ENCODE measurements at regions not wholly inside any gene's neighbourhood (a gene's known extent, or its start where the extent isn't known, plus 50 kb on each side); places are given as distances from the start of the nearest gene placed in this dataset.

DNA sequence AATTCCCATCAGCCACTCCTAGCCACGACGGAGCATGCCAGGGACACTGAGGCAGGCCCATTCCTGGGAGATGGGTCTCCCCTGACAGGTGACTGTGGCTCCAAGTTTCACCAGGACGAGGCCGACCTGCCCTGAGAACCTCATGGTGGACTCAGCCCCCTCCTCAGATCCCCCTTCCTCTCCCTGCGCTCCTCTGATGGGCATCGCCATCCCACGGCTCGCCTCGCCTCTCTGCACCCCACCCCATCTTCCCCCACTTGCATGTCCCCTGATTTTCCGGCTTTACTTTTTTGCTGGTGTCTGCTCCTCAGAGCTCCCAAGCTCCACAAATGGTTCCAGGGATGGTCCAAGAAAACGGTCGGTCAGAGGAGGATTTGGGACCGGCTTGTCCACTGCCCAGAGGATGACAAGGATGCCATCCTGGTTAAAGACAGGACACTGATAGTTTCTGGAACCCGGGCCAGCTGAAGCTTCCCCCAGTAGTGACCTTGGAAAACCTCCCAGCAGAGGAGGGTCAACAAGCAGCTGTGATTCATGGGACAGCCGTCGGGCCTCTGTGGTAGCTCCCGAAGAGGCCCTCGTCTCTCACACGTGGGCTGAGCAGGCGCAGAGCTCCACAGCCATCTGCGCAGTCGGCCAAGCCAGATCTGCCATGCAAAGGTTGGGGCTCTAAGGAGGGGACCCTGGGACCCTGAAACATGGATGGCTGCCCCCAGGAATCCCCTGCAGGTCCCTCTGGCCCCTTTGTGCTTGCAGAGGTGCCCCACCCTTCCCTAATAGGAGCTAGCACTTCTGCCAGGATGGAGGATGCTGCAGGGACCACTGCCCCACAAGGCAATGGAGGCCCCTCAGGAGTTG is 87.8 kb upstream of the SLC66A3 start:
- ATAC-seq = no peak
- TF ChIP-seq CSDC2 (CRISPR knock-in tag; IDR thresholded peaks at IDR 0.05) = no peak
- TF ChIP-seq SNAI2 (CRISPR knock-in tag; IDR thresholded peaks at IDR 0.05) = no peak
- no peak for TF ChIP-seq RARB (CRISPR knock-in tag; IDR thresholded peaks at IDR 0.05)
- no peak for TF ChIP-seq ZNF70 (CRISPR knock-in tag; IDR thresholded peaks at IDR 0.05)
- TF ChIP-seq ZNF565 (CRISPR knock-in tag; conservative IDR thresholded peaks at IDR 0.05; ENCODE audit: low read depth) = no peak
- TF ChIP-seq TCF4 (CRISPR knock-in tag; IDR thresholded peaks at IDR 0.05; ENCODE audit: borderline replicate concordance) = no peak

DNA sequence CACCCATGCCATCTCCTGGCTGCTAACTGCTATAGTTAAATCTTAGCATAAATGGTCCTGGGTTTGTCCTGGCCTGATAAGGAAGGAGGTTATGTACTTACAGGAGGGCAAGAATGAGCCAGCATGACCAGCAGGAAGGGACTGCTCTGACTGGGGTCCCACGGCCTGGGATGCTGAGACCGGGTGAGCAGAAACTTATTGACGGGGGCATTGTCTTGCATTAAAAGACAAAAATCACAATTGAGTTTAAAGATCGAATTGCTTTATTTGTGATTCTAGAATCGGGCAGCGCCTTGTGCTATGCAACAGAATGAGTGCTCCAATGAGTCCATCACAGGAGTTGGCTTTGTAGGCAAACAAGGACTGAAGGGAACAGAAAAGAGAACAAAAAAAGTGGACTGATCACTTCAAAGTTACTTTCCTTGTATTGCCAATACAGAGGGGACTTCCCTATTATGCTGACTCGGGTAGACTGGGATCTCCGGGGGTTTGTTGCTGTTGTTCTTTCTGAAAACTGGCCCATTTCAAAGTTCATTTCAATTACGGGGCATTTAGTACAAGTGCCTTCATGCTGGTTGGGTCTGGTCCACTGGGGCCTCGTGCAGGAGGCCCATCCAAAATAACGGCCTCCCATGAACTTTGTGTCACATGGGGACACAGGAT is 87.1 kb upstream of the SLC66A3 start:
- no peak for TF ChIP-seq ZFP3 (CRISPR knock-in tag; IDR thresholded peaks at IDR 0.05)
- no peak for TF ChIP-seq SNAI2 (CRISPR knock-in tag; IDR thresholded peaks at IDR 0.05)
- TF ChIP-seq TCF4 (CRISPR knock-in tag; IDR thresholded peaks at IDR 0.05; ENCODE audit: borderline replicate concordance) = no peak
- no peak for TF ChIP-seq ZNF8 (CRISPR knock-in tag; IDR thresholded peaks at IDR 0.05)
- no peak for TF ChIP-seq PPARA (CRISPR knock-in tag; IDR thresholded peaks at IDR 0.05; ENCODE audit: borderline replicate concordance)
- no peak for ATAC-seq

DNA sequence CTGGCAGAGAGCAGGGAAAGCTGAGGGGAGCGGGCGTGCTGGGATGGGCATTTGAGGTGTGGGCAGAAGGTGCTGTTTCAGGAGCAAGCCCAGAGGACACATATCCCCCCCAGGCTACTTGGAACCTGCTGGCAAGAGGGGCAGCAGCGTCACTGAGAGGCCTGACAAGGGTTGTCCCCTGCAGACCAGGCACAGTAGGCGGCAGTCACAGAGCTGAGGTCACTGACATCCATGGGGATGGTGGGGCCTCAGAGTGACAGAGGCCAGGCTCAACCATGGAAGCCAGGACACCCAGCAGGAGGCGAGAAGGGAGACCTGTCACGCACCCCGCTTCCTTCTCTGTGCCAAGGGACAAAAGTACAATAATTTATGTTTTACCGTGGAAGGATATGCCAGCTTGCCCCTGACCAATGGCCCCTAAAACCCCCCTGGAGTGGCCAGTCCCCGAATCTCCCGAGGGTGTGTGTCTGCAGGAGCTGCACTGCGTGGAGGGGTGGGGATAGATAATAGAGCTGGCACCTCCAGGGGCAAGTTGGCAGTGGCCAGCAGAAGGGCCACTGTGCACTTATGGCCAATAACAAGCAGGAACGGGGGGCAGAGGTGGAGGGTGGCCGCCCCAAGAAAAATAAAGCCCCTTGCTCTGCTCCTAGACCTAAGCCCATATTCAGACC is 86.3 kb upstream of the SLC66A3 start:
- ATAC-seq = no peak
- TF ChIP-seq ZC3H10 (CRISPR knock-in tag; IDR thresholded peaks at IDR 0.05) (no peak), GLIS3 (CRISPR knock-in tag; IDR thresholded peaks at IDR 0.05) (no peak), ZNF70 (CRISPR knock-in tag; IDR thresholded peaks at IDR 0.05) (no peak)
- TF ChIP-seq, protein P1, sequence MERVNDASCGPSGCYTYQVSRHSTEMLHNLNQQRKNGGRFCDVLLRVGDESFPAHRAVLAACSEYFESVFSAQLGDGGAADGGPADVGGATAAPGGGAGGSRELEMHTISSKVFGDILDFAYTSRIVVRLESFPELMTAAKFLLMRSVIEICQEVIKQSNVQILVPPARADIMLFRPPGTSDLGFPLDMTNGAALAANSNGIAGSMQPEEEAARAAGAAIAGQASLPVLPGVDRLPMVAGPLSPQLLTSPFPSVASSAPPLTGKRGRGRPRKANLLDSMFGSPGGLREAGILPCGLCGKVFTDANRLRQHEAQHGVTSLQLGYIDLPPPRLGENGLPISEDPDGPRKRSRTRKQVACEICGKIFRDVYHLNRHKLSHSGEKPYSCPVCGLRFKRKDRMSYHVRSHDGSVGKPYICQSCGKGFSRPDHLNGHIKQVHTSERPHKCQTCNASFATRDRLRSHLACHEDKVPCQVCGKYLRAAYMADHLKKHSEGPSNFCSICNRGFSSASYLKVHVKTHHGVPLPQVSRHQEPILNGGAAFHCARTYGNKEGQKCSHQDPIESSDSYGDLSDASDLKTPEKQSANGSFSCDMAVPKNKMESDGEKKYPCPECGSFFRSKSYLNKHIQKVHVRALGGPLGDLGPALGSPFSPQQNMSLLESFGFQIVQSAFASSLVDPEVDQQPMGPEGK (CRISPR knock-in tag; IDR thresholded peaks at IDR 0.05; ENCODE audit: borderline replicate concordance) = no peak
- TF ChIP-seq, protein P2, sequence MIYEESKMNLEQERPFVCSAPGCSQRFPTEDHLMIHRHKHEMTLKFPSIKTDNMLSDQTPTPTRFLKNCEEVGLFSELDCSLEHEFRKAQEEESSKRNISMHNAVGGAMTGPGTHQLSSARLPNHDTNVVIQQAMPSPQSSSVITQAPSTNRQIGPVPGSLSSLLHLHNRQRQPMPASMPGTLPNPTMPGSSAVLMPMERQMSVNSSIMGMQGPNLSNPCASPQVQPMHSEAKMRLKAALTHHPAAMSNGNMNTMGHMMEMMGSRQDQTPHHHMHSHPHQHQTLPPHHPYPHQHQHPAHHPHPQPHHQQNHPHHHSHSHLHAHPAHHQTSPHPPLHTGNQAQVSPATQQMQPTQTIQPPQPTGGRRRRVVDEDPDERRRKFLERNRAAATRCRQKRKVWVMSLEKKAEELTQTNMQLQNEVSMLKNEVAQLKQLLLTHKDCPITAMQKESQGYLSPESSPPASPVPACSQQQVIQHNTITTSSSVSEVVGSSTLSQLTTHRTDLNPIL (CRISPR knock-in tag; IDR thresholded peaks at IDR 0.05; ENCODE audit: low read depth) = no peak

DNA sequence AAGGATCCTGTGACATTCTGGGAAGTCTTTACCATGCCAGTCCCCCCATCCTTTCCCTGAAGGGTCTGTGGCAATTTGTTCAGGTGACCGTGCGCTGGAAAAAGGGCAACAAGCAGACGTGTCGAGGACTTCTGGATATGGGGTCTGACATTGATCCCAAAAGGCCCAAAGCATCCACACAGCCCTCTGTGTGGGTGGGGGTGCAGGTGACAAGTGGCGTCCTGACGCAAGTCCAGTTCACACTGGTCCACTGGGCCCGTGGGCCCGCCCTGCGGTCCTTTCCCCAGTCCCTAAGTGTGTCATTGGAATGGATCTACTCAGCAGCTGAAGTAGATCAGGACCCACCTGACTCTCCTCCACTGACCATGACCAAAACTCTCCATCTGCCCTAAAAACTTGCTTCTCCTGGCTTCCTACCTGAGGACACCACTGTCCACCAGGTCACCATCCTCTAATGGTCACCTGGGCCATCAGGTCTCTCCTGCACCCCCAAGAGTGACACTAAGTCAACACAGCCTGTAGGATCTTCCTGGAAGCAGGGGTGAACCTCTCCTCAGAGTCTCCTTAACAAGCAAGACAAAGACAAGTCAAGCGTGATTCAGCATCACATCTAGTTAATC is 85.6 kb upstream of the SLC66A3 start:
- no peak for ATAC-seq
- TF ChIP-seq ISL1 (CRISPR knock-in tag; IDR thresholded peaks at IDR 0.05) (no peak), PPARA (CRISPR knock-in tag; IDR thresholded peaks at IDR 0.05; ENCODE audit: borderline replicate concordance) (no peak), ARNTL (CRISPR knock-in tag; IDR thresholded peaks at IDR 0.05; ENCODE audit: borderline replicate concordance, low read depth) (no peak), ZC3H10 (CRISPR knock-in tag; IDR thresholded peaks at IDR 0.05) (no peak), GLIS3 (CRISPR knock-in tag; IDR thresholded peaks at IDR 0.05) (no peak), ZNF8 (CRISPR knock-in tag; IDR thresholded peaks at IDR 0.05) (no peak), ZFP3 (CRISPR knock-in tag; IDR thresholded peaks at IDR 0.05) (no peak), SNAI2 (CRISPR knock-in tag; IDR thresholded peaks at IDR 0.05) (no peak), TCF4 (CRISPR knock-in tag; IDR thresholded peaks at IDR 0.05; ENCODE audit: borderline replicate concordance) (no peak), ZFP30 (CRISPR knock-in tag; IDR thresholded peaks at IDR 0.05) (no peak), TOX (CRISPR knock-in tag; IDR thresholded peaks at IDR 0.05; ENCODE audit: borderline replicate concordance) (no peak), ZNF70 (CRISPR knock-in tag; IDR thresholded peaks at IDR 0.05) (no peak), ESRRG (CRISPR knock-in tag; IDR thresholded peaks at IDR 0.05) (no peak), ZNF565 (CRISPR knock-in tag; conservative IDR thresholded peaks at IDR 0.05; ENCODE audit: low read depth) (no peak), BACH2 (CRISPR knock-in tag; IDR thresholded peaks at IDR 0.05; ENCODE audit: borderline replicate concordance) (no peak), RARB (CRISPR knock-in tag; IDR thresholded peaks at IDR 0.05) (no peak), OSR1 (CRISPR knock-in tag; IDR thresholded peaks at IDR 0.05) (no peak)
- TF ChIP-seq, protein P2 (CRISPR knock-in tag; IDR thresholded peaks at IDR 0.05; ENCODE audit: low read depth) = no peak
- TF ChIP-seq, protein P3, sequence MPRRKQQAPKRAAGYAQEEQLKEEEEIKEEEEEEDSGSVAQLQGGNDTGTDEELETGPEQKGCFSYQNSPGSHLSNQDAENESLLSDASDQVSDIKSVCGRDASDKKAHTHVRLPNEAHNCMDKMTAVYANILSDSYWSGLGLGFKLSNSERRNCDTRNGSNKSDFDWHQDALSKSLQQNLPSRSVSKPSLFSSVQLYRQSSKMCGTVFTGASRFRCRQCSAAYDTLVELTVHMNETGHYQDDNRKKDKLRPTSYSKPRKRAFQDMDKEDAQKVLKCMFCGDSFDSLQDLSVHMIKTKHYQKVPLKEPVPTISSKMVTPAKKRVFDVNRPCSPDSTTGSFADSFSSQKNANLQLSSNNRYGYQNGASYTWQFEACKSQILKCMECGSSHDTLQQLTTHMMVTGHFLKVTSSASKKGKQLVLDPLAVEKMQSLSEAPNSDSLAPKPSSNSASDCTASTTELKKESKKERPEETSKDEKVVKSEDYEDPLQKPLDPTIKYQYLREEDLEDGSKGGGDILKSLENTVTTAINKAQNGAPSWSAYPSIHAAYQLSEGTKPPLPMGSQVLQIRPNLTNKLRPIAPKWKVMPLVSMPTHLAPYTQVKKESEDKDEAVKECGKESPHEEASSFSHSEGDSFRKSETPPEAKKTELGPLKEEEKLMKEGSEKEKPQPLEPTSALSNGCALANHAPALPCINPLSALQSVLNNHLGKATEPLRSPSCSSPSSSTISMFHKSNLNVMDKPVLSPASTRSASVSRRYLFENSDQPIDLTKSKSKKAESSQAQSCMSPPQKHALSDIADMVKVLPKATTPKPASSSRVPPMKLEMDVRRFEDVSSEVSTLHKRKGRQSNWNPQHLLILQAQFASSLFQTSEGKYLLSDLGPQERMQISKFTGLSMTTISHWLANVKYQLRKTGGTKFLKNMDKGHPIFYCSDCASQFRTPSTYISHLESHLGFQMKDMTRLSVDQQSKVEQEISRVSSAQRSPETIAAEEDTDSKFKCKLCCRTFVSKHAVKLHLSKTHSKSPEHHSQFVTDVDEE (CRISPR knock-in tag; IDR thresholded peaks at IDR 0.05) = no peak
- TF ChIP-seq, protein P4, sequence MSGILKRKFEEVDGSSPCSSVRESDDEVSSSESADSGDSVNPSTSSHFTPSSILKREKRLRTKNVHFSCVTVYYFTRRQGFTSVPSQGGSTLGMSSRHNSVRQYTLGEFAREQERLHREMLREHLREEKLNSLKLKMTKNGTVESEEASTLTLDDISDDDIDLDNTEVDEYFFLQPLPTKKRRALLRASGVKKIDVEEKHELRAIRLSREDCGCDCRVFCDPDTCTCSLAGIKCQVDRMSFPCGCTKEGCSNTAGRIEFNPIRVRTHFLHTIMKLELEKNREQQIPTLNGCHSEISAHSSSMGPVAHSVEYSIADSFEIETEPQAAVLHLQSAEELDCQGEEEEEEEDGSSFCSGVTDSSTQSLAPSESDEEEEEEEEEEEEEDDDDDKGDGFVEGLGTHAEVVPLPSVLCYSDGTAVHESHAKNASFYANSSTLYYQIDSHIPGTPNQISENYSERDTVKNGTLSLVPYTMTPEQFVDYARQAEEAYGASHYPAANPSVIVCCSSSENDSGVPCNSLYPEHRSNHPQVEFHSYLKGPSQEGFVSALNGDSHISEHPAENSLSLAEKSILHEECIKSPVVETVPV (CRISPR knock-in tag; IDR thresholded peaks at IDR 0.05) = no peak

Measured in SK-N-SH treated with all-trans-retinoic acid at 6 μM for 48 hours (cell line).